ENCODE measurements at regions not wholly inside any gene's neighbourhood (a gene's known extent, or its start where the extent isn't known, plus 50 kb on each side); places are given as distances from the start of the nearest gene placed in this dataset.

- no peaks in the 10 kb centered on the region for H3K4me1 ChIP-seq
- H3K9me3 ChIP-seq = no peaks in the 10 kb centered on the region
- no peak overlapping the region for H3K27ac ChIP-seq
- intact Hi-C loops (cut with DNase I; ENCODE audit: low total_unique reads) = no loop called here
- no peak for DNase-seq (ENCODE audit: low spot score in 2 of 2)
- H3K27me3 ChIP-seq = no peaks in the 10 kb centered on the region
- H3K36me3 ChIP-seq = no peaks in the 10 kb centered on the region
- TF ChIP-seq, protein P1, sequence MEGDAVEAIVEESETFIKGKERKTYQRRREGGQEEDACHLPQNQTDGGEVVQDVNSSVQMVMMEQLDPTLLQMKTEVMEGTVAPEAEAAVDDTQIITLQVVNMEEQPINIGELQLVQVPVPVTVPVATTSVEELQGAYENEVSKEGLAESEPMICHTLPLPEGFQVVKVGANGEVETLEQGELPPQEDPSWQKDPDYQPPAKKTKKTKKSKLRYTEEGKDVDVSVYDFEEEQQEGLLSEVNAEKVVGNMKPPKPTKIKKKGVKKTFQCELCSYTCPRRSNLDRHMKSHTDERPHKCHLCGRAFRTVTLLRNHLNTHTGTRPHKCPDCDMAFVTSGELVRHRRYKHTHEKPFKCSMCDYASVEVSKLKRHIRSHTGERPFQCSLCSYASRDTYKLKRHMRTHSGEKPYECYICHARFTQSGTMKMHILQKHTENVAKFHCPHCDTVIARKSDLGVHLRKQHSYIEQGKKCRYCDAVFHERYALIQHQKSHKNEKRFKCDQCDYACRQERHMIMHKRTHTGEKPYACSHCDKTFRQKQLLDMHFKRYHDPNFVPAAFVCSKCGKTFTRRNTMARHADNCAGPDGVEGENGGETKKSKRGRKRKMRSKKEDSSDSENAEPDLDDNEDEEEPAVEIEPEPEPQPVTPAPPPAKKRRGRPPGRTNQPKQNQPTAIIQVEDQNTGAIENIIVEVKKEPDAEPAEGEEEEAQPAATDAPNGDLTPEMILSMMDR (IDR thresholded peaks at IDR 0.05) = no peak
- TF ChIP-seq POLR2A (IDR thresholded peaks at IDR 0.05) = no peak
- TF ChIP-seq POLR2AphosphoS5 (IDR thresholded peaks at IDR 0.05) = no peak
- H3K4me3 ChIP-seq = no peak overlapping the region
These were observed 285.8 kb downstream of the ISL1 start for GRCh38 chr5:51669095-51669494.

- Histone ChIP-seq H3K27ac (no peak overlapping the region), H3K36me3 (no peaks in the 10 kb centered on the region), H3K4me1 (no peaks in the 10 kb centered on the region), H3K9me3 (no peaks in the 10 kb centered on the region), H3K27me3 (no peaks in the 10 kb centered on the region), H3K4me3 (no peak overlapping the region)
- intact Hi-C loops (cut with DNase I; ENCODE audit: low total_unique reads) = no loop called here
- DNase-seq (ENCODE audit: low spot score in 2 of 2) = no peak
- TF ChIP-seq POLR2AphosphoS5 (IDR thresholded peaks at IDR 0.05) (no peak), POLR2A (IDR thresholded peaks at IDR 0.05) (no peak)
- TF ChIP-seq, protein P1 (IDR thresholded peaks at IDR 0.05) = no peak
These were observed 295.1 kb downstream of the ISL1 start for GRCh38 chr5:51678330-51678729.

- Histone ChIP-seq H3K4me3 (no peak overlapping the region), H3K9me3 (no peaks in the 10 kb centered on the region), H3K36me3 (no peaks in the 10 kb centered on the region), H3K4me1 (no peaks in the 10 kb centered on the region), H3K27me3 (no peaks in the 10 kb centered on the region), H3K27ac (no peak overlapping the region)
- DNase-seq (ENCODE audit: low spot score in 2 of 2) = no peak
- intact Hi-C loops (cut with DNase I; ENCODE audit: low total_unique reads) = no loop called here
- no peak for TF ChIP-seq POLR2AphosphoS5 (IDR thresholded peaks at IDR 0.05)
- TF ChIP-seq POLR2A (IDR thresholded peaks at IDR 0.05) = no peak
- TF ChIP-seq, protein P1 (IDR thresholded peaks at IDR 0.05) = no peak
These were observed 296.0 kb downstream of the ISL1 start for GRCh38 chr5:51679286-51679685.

DNA sequence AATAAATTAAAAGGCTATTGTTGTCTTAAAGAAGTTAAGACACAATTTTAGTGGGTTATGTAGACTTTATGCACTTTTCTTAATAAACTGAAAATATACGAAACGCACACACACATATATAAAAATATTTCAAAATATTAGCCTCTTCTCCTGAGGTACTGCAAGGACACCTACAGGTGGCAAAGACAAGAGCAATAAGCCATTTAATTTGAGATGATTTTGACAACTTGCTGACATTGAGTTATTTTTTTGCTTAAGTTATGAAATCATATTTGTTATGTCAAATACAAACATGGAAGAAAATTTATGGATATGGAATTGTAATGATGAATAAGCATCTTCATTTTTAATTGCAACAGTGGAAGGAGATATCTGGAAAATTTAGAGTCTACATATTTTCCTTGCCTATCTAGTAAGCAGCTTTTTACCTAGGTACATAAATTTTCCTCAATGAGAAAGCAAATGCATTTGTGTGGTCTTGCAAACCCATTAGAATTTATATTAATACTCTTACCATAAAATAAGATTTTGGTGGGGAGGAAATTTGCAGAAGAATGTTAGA is 301.6 kb downstream of the ISL1 start:
- intact Hi-C loops (cut with DNase I; ENCODE audit: low total_unique reads) = no loop called here
- H3K4me3 ChIP-seq = no peak overlapping the region
- TF ChIP-seq, protein P1 (IDR thresholded peaks at IDR 0.05) = no peak
- TF ChIP-seq POLR2AphosphoS5 (IDR thresholded peaks at IDR 0.05) = no peak
- no peak for TF ChIP-seq POLR2A (IDR thresholded peaks at IDR 0.05)

GRCh38 chr5:51685419-51685818 is 302.2 kb downstream of the ISL1 start:
- TF ChIP-seq, protein P1 (IDR thresholded peaks at IDR 0.05) = no peak
- TF ChIP-seq POLR2A (IDR thresholded peaks at IDR 0.05) (no peak), POLR2AphosphoS5 (IDR thresholded peaks at IDR 0.05) (no peak)
- DNase-seq (ENCODE audit: low spot score in 2 of 2) = no peak
- Histone ChIP-seq H3K4me3 (no peak overlapping the region), H3K27me3 (no peaks in the 10 kb centered on the region), H3K4me1 (no peaks in the 10 kb centered on the region), H3K27ac (no peak overlapping the region), H3K9me3 (no peaks in the 10 kb centered on the region), H3K36me3 (no peaks in the 10 kb centered on the region)
- intact Hi-C loops (cut with DNase I; ENCODE audit: low total_unique reads) = no loop called here

More for the DNA sequence above, 301.6 kb downstream of the ISL1 start:
- no peaks in the 10 kb centered on the region for H3K27me3 ChIP-seq
- H3K9me3 ChIP-seq = no peaks in the 10 kb centered on the region
- no peak overlapping the region for H3K27ac ChIP-seq
- no peaks in the 10 kb centered on the region for H3K4me1 ChIP-seq
- no peak for DNase-seq (ENCODE audit: low spot score in 2 of 2)
- H3K36me3 ChIP-seq = no peaks in the 10 kb centered on the region
